ENCODE measurements at regions not wholly inside any gene's neighbourhood (a gene's known extent, or its start where the extent isn't known, plus 50 kb on each side); places are given as distances from the start of the nearest gene placed in this dataset.

DNA sequence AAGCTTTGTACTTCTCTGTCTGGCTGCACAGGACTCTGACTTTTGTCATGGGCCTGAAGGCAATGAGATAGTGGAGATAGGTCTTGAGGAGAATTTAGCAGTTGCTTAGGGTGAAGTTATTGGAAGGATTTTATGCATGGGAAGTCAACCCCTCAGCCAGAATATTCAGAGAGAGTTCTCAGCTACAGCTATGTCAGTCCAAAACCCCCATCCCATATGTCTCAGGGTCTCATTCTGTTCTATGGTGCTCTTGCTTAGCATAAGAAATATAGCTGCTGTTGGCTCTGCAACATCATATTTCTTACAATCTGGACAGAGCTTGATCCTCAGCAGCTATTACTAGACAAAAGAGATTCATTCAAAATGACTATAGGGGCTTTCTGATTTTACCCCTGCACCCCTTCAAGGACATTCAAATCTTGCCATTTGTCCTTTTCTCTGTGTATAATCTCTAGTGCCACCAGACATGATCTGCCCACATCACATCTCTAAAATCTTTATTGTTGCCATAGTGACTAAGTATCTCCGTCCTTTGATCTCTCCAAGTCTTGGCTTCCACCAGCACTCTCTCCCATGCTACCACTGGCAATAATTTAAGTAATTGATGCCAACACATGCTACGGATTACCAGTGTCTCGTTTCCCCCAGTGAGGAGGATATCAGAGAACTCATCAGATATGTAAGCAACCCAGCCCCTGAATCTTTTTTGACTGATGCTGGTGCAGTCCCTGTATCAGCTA, 327.1 kb upstream of the ISX start:
- Histone ChIP-seq H3K27me3 (no peaks in the 10 kb centered on the region), H3K4me3 (no peak overlapping the region), H3K79me2 (ENCODE audit: low read depth) (no peaks in the 10 kb centered on the region), H3K9me3 (ENCODE audit: low read depth) (no peaks in the 10 kb centered on the region), H3F3A (ENCODE audit: low read depth) (no peaks in the 10 kb centered on the region), H3K27ac (no peak overlapping the region), H4K20me1 (ENCODE audit: low read depth) (no peaks in the 10 kb centered on the region), H2AFZ (replicated peaks) (no peak overlapping the region), H3K4me1 (no peaks in the 10 kb centered on the region), H3K9ac (no peak overlapping the region), H3K4me2 (no peak overlapping the region), H3K36me3 (no peaks in the 10 kb centered on the region)
- Mint-ChIP-seq H3K36me3 (no peaks in the 10 kb centered on the region), H3K27ac (no peak overlapping the region), H3K4me3 (no peak overlapping the region), H3K9me3 (peaks cover 5% of the 10 kb centered on the region), H3K27me3 (ENCODE audit: insufficient read depth, low read depth) (peaks cover 2% of the 10 kb centered on the region), H3K4me1 (peaks cover 14% of the 10 kb centered on the region)
- DNase-seq (ENCODE audit: low spot score), result no peak
- TF ChIP-seq EZH2phosphoT487 (IDR thresholded peaks at IDR 0.05) (no peak), EZH2 (IDR thresholded peaks at IDR 0.05) (no peak)
- TF ChIP-seq, protein P1, sequence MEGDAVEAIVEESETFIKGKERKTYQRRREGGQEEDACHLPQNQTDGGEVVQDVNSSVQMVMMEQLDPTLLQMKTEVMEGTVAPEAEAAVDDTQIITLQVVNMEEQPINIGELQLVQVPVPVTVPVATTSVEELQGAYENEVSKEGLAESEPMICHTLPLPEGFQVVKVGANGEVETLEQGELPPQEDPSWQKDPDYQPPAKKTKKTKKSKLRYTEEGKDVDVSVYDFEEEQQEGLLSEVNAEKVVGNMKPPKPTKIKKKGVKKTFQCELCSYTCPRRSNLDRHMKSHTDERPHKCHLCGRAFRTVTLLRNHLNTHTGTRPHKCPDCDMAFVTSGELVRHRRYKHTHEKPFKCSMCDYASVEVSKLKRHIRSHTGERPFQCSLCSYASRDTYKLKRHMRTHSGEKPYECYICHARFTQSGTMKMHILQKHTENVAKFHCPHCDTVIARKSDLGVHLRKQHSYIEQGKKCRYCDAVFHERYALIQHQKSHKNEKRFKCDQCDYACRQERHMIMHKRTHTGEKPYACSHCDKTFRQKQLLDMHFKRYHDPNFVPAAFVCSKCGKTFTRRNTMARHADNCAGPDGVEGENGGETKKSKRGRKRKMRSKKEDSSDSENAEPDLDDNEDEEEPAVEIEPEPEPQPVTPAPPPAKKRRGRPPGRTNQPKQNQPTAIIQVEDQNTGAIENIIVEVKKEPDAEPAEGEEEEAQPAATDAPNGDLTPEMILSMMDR (IDR thresholded peaks at IDR 0.05), result no peak

DNA sequence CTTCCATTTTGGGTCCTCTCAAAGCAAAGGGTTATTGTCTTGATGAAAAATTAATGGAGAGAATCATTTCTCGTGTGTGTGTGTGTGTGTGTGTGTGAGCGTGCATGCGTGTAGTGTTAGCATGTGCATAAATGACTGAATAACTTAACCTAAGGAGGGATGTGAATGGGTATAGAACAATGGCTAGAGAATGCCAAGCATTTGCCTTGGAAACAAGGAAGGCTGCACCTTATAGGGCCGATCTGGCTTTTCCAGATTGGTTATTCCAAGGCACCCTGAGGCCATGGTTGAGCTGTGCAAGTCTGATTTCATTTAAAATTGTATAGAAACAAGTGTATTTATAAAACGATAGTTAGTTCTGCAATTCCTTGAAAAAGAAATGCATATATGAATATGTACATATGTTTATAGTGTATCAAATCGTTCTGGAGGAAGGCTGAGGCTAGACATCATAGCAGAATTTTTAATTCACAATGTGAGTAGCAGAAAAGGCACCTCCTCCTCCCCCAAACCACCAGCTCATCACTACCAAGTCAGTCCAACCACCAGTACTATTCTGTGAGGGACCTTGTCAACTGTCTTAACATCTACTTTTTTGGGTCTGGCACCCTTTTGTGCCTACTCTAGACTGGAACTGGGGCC, 322.7 kb upstream of the ISX start:
- peak; percentile 19 for DNase-seq (ENCODE audit: low spot score)
- Mint-ChIP-seq H3K4me3 (no peak overlapping the region), H3K27me3 (ENCODE audit: insufficient read depth, low read depth) (peaks cover 2% of the 10 kb centered on the region), H3K9me3 (no peaks in the 10 kb centered on the region), H3K27ac (peak overlapping the region; percentile 13), H3K4me1 (peaks cover 23% of the 10 kb centered on the region), H3K36me3 (no peaks in the 10 kb centered on the region)
- Histone ChIP-seq H3K79me2 (ENCODE audit: low read depth) (no peaks in the 10 kb centered on the region), H3K36me3 (no peaks in the 10 kb centered on the region), H2AFZ (replicated peaks) (no peak overlapping the region), H3K27ac (no peak overlapping the region), H3K9me3 (ENCODE audit: low read depth) (no peaks in the 10 kb centered on the region), H3K4me1 (no peaks in the 10 kb centered on the region), H3K4me3 (no peak overlapping the region), H3F3A (ENCODE audit: low read depth) (no peaks in the 10 kb centered on the region), H3K27me3 (no peaks in the 10 kb centered on the region), H3K9ac (no peak overlapping the region), H3K4me2 (no peak overlapping the region), H4K20me1 (ENCODE audit: low read depth) (no peaks in the 10 kb centered on the region)
- TF ChIP-seq EZH2 (IDR thresholded peaks at IDR 0.05), result no peak

GRCh38 chr22:34760276-34761008, 305.5 kb upstream of the ISX start:
- Histone ChIP-seq H3K4me3 (no peak overlapping the region), H3F3A (ENCODE audit: low read depth) (no peaks in the 10 kb centered on the region), H3K9me3 (ENCODE audit: low read depth) (no peaks in the 10 kb centered on the region), H3K79me2 (ENCODE audit: low read depth) (no peaks in the 10 kb centered on the region), H3K4me1 (no peaks in the 10 kb centered on the region), H2AFZ (replicated peaks) (no peak overlapping the region), H3K9ac (no peak overlapping the region), H3K4me2 (no peak overlapping the region), H3K36me3 (no peaks in the 10 kb centered on the region), H3K27ac (no peak overlapping the region), H3K27me3 (no peaks in the 10 kb centered on the region), H4K20me1 (ENCODE audit: low read depth) (no peaks in the 10 kb centered on the region)
- no peaks in the 10 kb centered on the region for H3K36me3 Mint-ChIP-seq
- no peak for DNase-seq (ENCODE audit: low spot score)
- no peak for TF ChIP-seq EZH2 (IDR thresholded peaks at IDR 0.05)
- TF ChIP-seq EZH2phosphoT487 (IDR thresholded peaks at IDR 0.05), result no peak
- TF ChIP-seq, protein P1 (IDR thresholded peaks at IDR 0.05), result no peak
- no peaks in the 10 kb centered on the region for H3K27me3 Mint-ChIP-seq (ENCODE audit: insufficient read depth, low read depth)
- H3K9me3 Mint-ChIP-seq, result no peaks in the 10 kb centered on the region
- no peak overlapping the region for H3K27ac Mint-ChIP-seq
- peaks cover 4% of the 10 kb centered on the region for H3K4me1 Mint-ChIP-seq
- no peak overlapping the region for H3K4me3 Mint-ChIP-seq
